Left hindlimb (tissue), 1 donor: ENCODE measurements at regions not wholly inside any gene's neighbourhood (a gene's known extent, or its start where the extent isn't known, plus 50 kb on each side); places are given as distances from the start of the nearest gene placed in this dataset.
A peak's percentile ranks its signal among the peaks of the same experiment; 100 is the strongest.
"Not testable (repeated sequence)": the region's sequence is repeated elsewhere in the genome, so short reads cannot be mapped to it uniquely, and the experiment has no call there.

ENCODE experiments used
- DNase-seq: peaks from one replicate; pipeline ENCODE4 v3.0.0-alpha.2; 2018

GRCh38 chr2:133843091-133843490, 274.8 kb upstream of the NCKAP5 start:
- no peak for DNase-seq

GRCh38 chr2:133843551-133843950, 275.3 kb upstream of the NCKAP5 start:
- DNase-seq: no peak

- DNase-seq: peak; percentile 76
These were observed 276.1 kb upstream of the NCKAP5 start for GRCh38 chr2:133844214-133844892.

- no peak for DNase-seq
These were observed 278.2 kb upstream of the NCKAP5 start for GRCh38 chr2:133846476-133846875.

GRCh38 chr2:133847591-133847990, 279.3 kb upstream of the NCKAP5 start:
- no peak for DNase-seq

- no peak for DNase-seq
These were observed 279.9 kb upstream of the NCKAP5 start for GRCh38 chr2:133848111-133848649.

GRCh38 chr2:133849341-133849740, 281.1 kb upstream of the NCKAP5 start:
- DNase-seq: no peak

- DNase-seq: no peak
These were observed 286.4 kb upstream of the NCKAP5 start for GRCh38 chr2:133854603-133855200.

GRCh38 chr2:133855526-133855925, 287.3 kb upstream of the NCKAP5 start:
- no peak for DNase-seq

GRCh38 chr2:133856678-133857077, 288.4 kb upstream of the NCKAP5 start:
- no peak for DNase-seq

- DNase-seq: no peak
These were observed 291.3 kb upstream of the NCKAP5 start for GRCh38 chr2:133859578-133859977.

GRCh38 chr2:133862400-133862977, 294.2 kb upstream of the NCKAP5 start:
- no peak for DNase-seq

- DNase-seq: no peak
These were observed 295.0 kb upstream of the NCKAP5 start for GRCh38 chr2:133863106-133863800.

- no peak for DNase-seq
These were observed 296.9 kb upstream of the NCKAP5 start for GRCh38 chr2:133865141-133865540.

- no peak for DNase-seq
These were observed 298.9 kb upstream of the NCKAP5 start for GRCh38 chr2:133867166-133867565.

GRCh38 chr2:133871545-133872209, 303.4 kb upstream of the NCKAP5 start:
- DNase-seq: no peak

GRCh38 chr2:133878326-133878725, 310.1 kb upstream of the NCKAP5 start:
- DNase-seq: no peak

GRCh38 chr2:133879703-133880102, 311.4 kb upstream of the NCKAP5 start:
- no peak for DNase-seq

GRCh38 chr2:133882159-133882558, 313.9 kb upstream of the NCKAP5 start:
- not testable (repeated sequence) for DNase-seq

- no peak for DNase-seq
These were observed 316.6 kb upstream of the NCKAP5 start for GRCh38 chr2:133884739-133885381.

GRCh38 chr2:133885847-133886246, 317.6 kb upstream of the NCKAP5 start:
- no peak for DNase-seq
